ENCODE measurements at regions not wholly inside any gene's neighbourhood (a gene's known extent, or its start where the extent isn't known, plus 50 kb on each side); places are given as distances from the start of the nearest gene placed in this dataset.

- H3K9ac ChIP-seq, result no peak overlapping the region
- TF ChIP-seq EZH2phosphoT487 (IDR thresholded peaks at IDR 0.05; ENCODE audit: insufficient read depth, low read depth) (no peak), EZH2 (IDR thresholded peaks at IDR 0.05; ENCODE audit: insufficient read depth, poor library complexity, severe bottlenecking) (no peak)
- no peak for DNase-seq
- H3K4me2 ChIP-seq (ENCODE audit: unreplicated experiment), result no peak overlapping the region
- H3K9me3 ChIP-seq (ENCODE audit: low read depth), result no peaks in the 10 kb centered on the region
- peaks cover 5% of the 10 kb centered on the region; the same call in 1 of the 2 replicates for H3F3A ChIP-seq (ENCODE audit: insufficient read depth)
- WGBS, 2 experiments (ENCODE audit: low coverage in 1 of 2, low lambda C conversion rate in 2 of 2, missing lambda C conversion rate in 2 of 2), result 48 to 49% methylated on average over 6 of the region's 6 CpGs
- H4K20me1 ChIP-seq (ENCODE audit: insufficient read depth), result no peaks in the 10 kb centered on the region
- H3K4me3 ChIP-seq, result no peak overlapping the region
- in situ Hi-C loops (cut with MboI), result no loop called here
- H3K9me2 ChIP-seq (ENCODE audit: insufficient read depth), result no peaks in the 10 kb centered on the region
- no peak overlapping the region for H2AFZ ChIP-seq
- H3K36me3 ChIP-seq (ENCODE audit: low read depth), result no peaks in the 10 kb centered on the region
- H3K4me1 ChIP-seq (ENCODE audit: insufficient read depth), result peaks cover 19% of the 10 kb centered on the region
- no peaks in the 10 kb centered on the region for H3K79me2 ChIP-seq (ENCODE audit: insufficient read depth)
- no peaks in the 10 kb centered on the region for H3K27me3 ChIP-seq (replicated peaks; ENCODE audit: insufficient read depth)
- no peak overlapping the region for H3K27ac ChIP-seq
These were observed 1089.3 kb downstream of the SUCLG1 start for GRCh38 chr2:83369601-83370418.

- H3K36me3 ChIP-seq (ENCODE audit: low read depth), result no peaks in the 10 kb centered on the region
- peak overlapping the region; percentile 25 for H3K4me2 ChIP-seq (ENCODE audit: unreplicated experiment)
- peak; percentile 58 for DNase-seq
- no peaks in the 10 kb centered on the region for H3K9me2 ChIP-seq (ENCODE audit: insufficient read depth)
- no peaks in the 10 kb centered on the region for H3K79me2 ChIP-seq (ENCODE audit: insufficient read depth)
- H3K4me1 ChIP-seq (ENCODE audit: insufficient read depth), result peaks cover 20% of the 10 kb centered on the region
- no peaks in the 10 kb centered on the region for H3K27me3 ChIP-seq (replicated peaks; ENCODE audit: insufficient read depth)
- H2AFZ ChIP-seq, result peak overlapping the region; percentile 20; the same call in 1 of the 2 replicates
- WGBS, 2 experiments (ENCODE audit: low coverage in 1 of 2, low lambda C conversion rate in 2 of 2, missing lambda C conversion rate in 2 of 2), result 0 to 7% methylated on average over 3 of the region's 3 CpGs
- H3K27ac ChIP-seq, result 0 out of 2 replicates have a peak overlapping the region, but pooled peaks have one; percentile 12
- no peak overlapping the region for H3K4me3 ChIP-seq
- H3K9ac ChIP-seq, result no peak overlapping the region
- peaks cover 5% of the 10 kb centered on the region; the same call in 1 of the 2 replicates for H3F3A ChIP-seq (ENCODE audit: insufficient read depth)
- no peaks in the 10 kb centered on the region for H4K20me1 ChIP-seq (ENCODE audit: insufficient read depth)
- TF ChIP-seq EZH2phosphoT487 (IDR thresholded peaks at IDR 0.05; ENCODE audit: insufficient read depth, low read depth) (no peak), EZH2 (IDR thresholded peaks at IDR 0.05; ENCODE audit: insufficient read depth, poor library complexity, severe bottlenecking) (no peak)
- in situ Hi-C loops (cut with MboI), result no loop called here
- no peaks in the 10 kb centered on the region for H3K9me3 ChIP-seq (ENCODE audit: low read depth)
These were observed 1090.2 kb downstream of the SUCLG1 start for GRCh38 chr2:83368916-83369315.

GRCh38 chr2:83368461-83368860 is 1090.6 kb downstream of the SUCLG1 start:
- DNase-seq, result no peak
- H3K4me1 ChIP-seq (ENCODE audit: insufficient read depth), result peaks cover 20% of the 10 kb centered on the region
- no peaks in the 10 kb centered on the region for H3K79me2 ChIP-seq (ENCODE audit: insufficient read depth)
- in situ Hi-C loops (cut with MboI), result no loop called here
- no peak overlapping the region for H3K9ac ChIP-seq
- H3K9me3 ChIP-seq (ENCODE audit: low read depth), result no peaks in the 10 kb centered on the region
- peak overlapping the region; percentile 25 for H3K4me2 ChIP-seq (ENCODE audit: unreplicated experiment)
- no peak overlapping the region for H3K4me3 ChIP-seq
- no peaks in the 10 kb centered on the region for H3K9me2 ChIP-seq (ENCODE audit: insufficient read depth)
- H4K20me1 ChIP-seq (ENCODE audit: insufficient read depth), result no peaks in the 10 kb centered on the region
- H3F3A ChIP-seq (ENCODE audit: insufficient read depth), result peaks cover 5% of the 10 kb centered on the region; the same call in 1 of the 2 replicates
- WGBS, 2 experiments (ENCODE audit: low coverage in 1 of 2, low lambda C conversion rate in 2 of 2, missing lambda C conversion rate in 2 of 2), result 7 to 9% methylated on average over 2 of the region's 2 CpGs
- peak overlapping the region; percentile 20; the same call in 1 of the 2 replicates for H2AFZ ChIP-seq
- no peaks in the 10 kb centered on the region for H3K27me3 ChIP-seq (replicated peaks; ENCODE audit: insufficient read depth)
- no peaks in the 10 kb centered on the region for H3K36me3 ChIP-seq (ENCODE audit: low read depth)
- TF ChIP-seq EZH2 (IDR thresholded peaks at IDR 0.05; ENCODE audit: insufficient read depth, poor library complexity, severe bottlenecking), result no peak
- no peak for TF ChIP-seq EZH2phosphoT487 (IDR thresholded peaks at IDR 0.05; ENCODE audit: insufficient read depth, low read depth)
- H3K27ac ChIP-seq, result 0 out of 2 replicates have a peak overlapping the region, but pooled peaks have one; percentile 12

- in situ Hi-C loops (cut with MboI), result no loop called here
- no peaks in the 10 kb centered on the region for H3K79me2 ChIP-seq (ENCODE audit: insufficient read depth)
- no peak for TF ChIP-seq EZH2phosphoT487 (IDR thresholded peaks at IDR 0.05; ENCODE audit: insufficient read depth, low read depth)
- TF ChIP-seq EZH2 (IDR thresholded peaks at IDR 0.05; ENCODE audit: insufficient read depth, poor library complexity, severe bottlenecking), result no peak
- no peak overlapping the region for H3K9ac ChIP-seq
- H3F3A ChIP-seq (ENCODE audit: insufficient read depth), result peaks cover 5% of the 10 kb centered on the region; the same call in 1 of the 2 replicates
- no peaks in the 10 kb centered on the region for H3K27me3 ChIP-seq (replicated peaks; ENCODE audit: insufficient read depth)
- H4K20me1 ChIP-seq (ENCODE audit: insufficient read depth), result no peaks in the 10 kb centered on the region
- H3K27ac ChIP-seq, result peak overlapping the region; percentile 11
- no peaks in the 10 kb centered on the region for H3K9me2 ChIP-seq (ENCODE audit: insufficient read depth)
- no peaks in the 10 kb centered on the region for H3K9me3 ChIP-seq (ENCODE audit: low read depth)
- peaks cover 20% of the 10 kb centered on the region for H3K4me1 ChIP-seq (ENCODE audit: insufficient read depth)
- DNase-seq, result peak; percentile 31
- no peak overlapping the region for H3K4me2 ChIP-seq (ENCODE audit: unreplicated experiment)
- no peak overlapping the region for H2AFZ ChIP-seq
- no peaks in the 10 kb centered on the region for H3K36me3 ChIP-seq (ENCODE audit: low read depth)
- no peak overlapping the region for H3K4me3 ChIP-seq
These were observed 1093.6 kb downstream of the SUCLG1 start for GRCh38 chr2:83365476-83365875.

Measured in GM23248 (cell line).